NCI-H774 (cell line): ENCODE measurements at regions not wholly inside any gene's neighbourhood (a gene's known extent, or its start where the extent isn't known, plus 50 kb on each side); places are given as distances from the start of the nearest gene placed in this dataset.
A peak's percentile ranks its signal among the peaks of the same experiment; 100 is the strongest.

Experiments used
- DNase-seq: peaks from one replicate; lab custom pipeline; 2025; lab: John Stamatoyannopoulos, UW

DNA sequence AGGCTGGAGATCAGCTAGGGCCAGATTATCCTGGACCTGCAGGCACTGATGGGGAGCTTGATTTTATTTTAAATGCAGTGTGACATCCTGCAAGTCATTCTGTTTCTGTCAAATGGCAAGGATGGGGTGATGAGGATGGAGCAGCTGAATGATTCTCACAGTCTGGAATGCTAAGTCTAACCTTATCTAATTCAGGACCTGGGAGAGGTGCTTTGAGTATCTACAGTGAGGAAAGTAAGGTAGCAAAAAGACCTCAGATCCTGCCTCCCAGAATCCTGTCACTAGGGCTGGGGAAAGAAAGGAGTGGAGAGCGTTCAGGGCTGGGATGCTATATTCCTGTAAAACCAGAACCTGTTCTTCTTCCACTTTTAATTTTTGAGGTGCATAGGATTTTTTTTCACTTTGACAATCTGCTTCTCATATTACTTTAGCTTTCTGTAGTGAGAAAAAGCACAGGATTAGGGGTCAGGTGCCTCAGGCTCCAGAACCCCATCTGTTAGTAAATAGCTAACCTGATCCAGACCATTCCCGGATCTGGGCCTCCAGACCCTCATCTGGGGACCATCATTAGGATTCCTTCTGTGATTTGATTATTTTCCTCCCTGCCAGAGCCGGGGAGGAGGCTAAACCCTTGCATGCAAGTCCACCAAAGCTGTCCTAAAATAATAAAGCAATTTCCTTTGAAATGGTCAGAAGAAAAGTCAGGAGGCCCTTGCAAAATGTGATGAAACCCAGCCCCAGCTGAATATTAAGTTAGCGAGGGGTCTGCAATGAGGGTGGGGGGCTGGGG is 54.7 kb downstream of the ASCL1 start:
- DNase-seq = no peak

- DNase-seq = no peak
Measured at GRCh38 chr12:103012884-103013283, 55.4 kb downstream of the ASCL1 start.

GRCh38 chr12:103013741-103014300 is 56.3 kb downstream of the ASCL1 start:
- DNase-seq = no peak

GRCh38 chr12:103016381-103016780 is 58.9 kb downstream of the ASCL1 start:
- no peak for DNase-seq

DNA sequence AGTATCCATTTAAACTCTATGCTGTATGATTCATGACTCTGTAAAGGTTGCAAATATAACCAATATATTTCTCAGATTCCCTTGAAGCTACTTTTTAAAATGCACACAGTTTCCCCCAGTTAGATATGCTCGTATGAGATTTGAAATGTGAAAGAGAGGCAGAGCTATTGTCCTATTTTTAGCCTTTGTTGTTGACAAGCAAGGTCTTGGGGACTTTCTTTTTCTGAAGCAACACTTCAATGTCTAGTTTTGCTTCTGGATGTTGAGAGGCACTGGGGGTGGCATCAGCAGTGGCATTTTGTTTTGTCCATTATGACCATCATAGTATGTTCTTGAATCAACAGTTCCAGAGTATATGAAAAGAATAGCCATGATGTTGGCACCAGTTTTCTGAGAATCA is 63.4 kb downstream of the ASCL1 start:
- DNase-seq = no peak

DNA sequence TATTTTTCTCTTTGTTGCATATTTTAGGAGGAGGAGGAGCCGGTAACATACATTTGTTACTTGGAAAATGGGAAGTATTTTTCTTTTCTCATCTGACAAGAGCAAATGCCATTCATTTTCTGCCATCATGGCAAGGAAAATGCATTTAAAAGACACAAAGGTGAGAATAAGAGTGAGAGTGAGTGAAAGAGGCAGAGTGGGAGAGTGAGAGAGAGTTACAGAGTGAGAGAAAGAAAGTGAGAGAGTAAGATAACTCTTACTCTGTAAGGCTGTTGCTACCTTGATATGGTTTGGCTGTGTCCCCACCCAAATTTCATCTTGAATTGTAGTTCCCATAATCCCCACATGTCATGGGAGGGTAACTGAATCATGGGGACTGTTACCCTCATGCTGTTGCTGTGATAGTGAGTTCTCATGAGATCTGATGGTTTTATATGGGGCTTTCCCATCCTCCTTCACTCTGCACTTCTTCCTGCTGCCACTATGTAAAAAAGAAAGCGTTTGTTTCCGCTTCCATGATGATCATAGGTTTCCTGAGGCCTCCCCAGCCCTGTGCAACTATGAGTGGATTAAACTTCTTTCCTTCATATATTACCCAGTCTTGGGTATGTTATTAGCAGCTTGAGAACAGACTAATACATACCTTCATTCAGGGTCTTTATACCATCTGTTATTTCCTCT is 64.2 kb downstream of the ASCL1 start:
- no peak for DNase-seq

- no peak for DNase-seq
Measured at GRCh38 chr12:103024650-103025049, 67.2 kb downstream of the ASCL1 start.

DNA sequence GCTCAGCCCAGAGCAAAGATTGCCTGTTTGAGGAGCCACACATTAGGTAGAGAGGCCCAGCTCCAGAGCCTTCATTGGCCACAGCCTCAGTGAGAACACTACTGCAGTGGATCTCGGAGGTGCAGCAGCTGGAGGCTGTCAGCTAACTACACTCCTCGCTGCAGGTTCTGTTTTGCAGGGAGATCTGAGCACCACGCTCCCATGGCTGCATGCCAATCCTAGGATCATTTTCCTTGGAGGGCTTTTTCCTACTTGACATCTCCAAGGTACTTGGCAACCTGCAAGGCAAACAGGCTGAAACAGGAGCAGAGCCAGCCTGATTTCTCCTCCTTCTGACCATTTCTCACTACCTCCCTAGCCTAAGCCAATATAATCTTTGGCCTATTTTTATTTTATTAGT is 69.2 kb downstream of the ASCL1 start:
- peak; percentile 73 for DNase-seq

DNA sequence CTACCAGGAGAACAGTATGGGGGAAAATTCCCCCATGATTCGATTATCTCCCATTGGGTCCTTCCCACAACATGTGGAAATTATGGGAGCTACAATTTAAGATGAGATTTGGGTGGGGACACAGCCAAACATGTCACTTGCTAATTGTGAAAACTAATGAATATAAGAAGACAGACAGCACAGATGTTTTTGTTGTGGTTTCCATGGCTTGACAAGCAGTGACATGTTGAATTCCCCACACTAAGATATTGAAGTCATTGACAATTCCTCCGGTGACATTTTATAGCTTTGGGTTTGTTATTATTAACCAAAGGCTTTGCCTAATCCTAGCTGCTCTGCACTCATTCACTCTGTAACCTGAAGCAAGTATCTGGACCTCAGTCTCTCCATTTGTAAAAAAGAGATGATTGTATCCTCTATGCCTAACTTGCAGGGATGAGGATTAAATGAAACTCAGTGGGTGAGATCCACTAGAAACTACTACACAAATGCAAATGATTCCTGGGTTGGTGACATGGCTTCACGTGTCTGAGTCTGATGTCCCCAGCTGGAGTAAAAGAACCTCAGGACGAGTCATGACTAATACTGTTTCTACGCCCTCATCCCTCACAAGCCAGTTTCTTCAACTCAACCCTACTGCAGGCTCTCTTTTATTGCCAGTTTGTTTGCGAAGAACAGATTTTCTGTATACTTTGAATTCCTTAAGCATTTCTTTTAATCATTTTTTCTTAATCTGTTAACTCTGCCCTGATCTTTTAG is 71.6 kb downstream of the ASCL1 start:
- no peak for DNase-seq

GRCh38 chr12:103036581-103037214 is 79.2 kb downstream of the ASCL1 start:
- no peak for DNase-seq

- DNase-seq = no peak
Measured at GRCh38 chr12:103043531-103044486, 86.3 kb downstream of the ASCL1 start.

DNA sequence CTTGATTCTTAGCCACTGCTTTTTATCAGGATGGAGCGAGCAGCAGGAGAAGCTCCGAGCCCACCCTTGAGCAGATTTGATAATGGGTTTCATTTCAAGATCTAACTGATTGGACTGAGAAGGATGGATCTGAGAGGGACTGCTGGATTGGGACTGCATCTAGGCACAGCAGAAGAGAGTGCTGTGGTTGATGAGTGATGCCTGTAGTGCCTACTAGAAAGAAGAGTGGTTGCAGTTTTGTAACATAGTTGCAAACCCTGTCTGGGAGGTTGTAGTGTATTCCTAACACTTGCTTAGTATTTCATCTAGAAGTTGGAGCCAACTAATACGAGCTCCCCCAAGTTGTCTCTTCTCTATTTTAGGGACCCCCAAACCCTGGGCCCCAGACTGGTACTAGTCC is 88.7 kb downstream of the ASCL1 start:
- no peak for DNase-seq

DNA sequence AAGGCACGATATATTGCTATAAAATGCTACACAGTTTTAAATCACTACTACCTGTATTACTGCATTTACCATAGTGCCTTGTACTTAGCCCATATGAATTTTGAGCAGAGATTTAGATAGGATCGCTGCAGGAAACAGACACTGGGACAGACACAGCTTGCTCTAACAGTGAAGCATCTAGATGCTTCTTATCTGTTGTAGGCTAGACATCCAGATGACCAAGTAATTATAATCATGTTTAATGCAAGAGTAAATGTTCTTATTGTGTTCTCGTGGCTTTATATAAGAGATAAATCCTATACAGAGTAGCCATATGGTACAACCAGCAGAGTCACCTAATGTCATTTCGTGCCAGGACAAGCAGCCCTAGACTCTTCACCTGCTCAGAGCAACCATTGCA is 92.8 kb downstream of the ASCL1 start:
- no peak for DNase-seq

- DNase-seq = no peak
Measured at GRCh38 chr12:103053089-103053488, 95.6 kb downstream of the ASCL1 start.

- no peak for DNase-seq
Measured at GRCh38 chr12:103073630-103074029, 116.2 kb downstream of the ASCL1 start.

GRCh38 chr12:103075848-103076247 is 118.4 kb downstream of the ASCL1 start:
- DNase-seq = no peak

- no peak for DNase-seq
Measured at GRCh38 chr12:103077108-103077773, 119.8 kb downstream of the ASCL1 start.

- peak; percentile 87 for DNase-seq
Measured at GRCh38 chr12:103085541-103085940, 128.1 kb downstream of the ASCL1 start.

- DNase-seq = no peak
Measured at GRCh38 chr12:103086471-103086870, 129.0 kb downstream of the ASCL1 start.

- no peak for DNase-seq
Measured at GRCh38 chr12:103093499-103094106, 136.1 kb downstream of the ASCL1 start.
